ENCODE measurements at regions not wholly inside any gene's neighbourhood (a gene's known extent, or its start where the extent isn't known, plus 50 kb on each side); places are given as distances from the start of the nearest gene placed in this dataset.
"Not testable (repeated sequence)": the region's sequence is repeated elsewhere in the genome, so short reads cannot be mapped to it uniquely, and the experiment has no call there.

- DNase-seq (ENCODE audit: low spot score): no peak
Observed at GRCh38 chr7:91356915-91357314, 92.7 kb downstream of the FZD1 start.

GRCh38 chr7:91357379-91357778, 93.1 kb downstream of the FZD1 start:
- DNase-seq (ENCODE audit: low spot score): no peak

GRCh38 chr7:91357901-91358300, 93.7 kb downstream of the FZD1 start:
- DNase-seq (ENCODE audit: low spot score): no peak

- no peak for DNase-seq (ENCODE audit: low spot score)
Observed at GRCh38 chr7:91358303-91358702, 94.1 kb downstream of the FZD1 start.

GRCh38 chr7:91365097-91365496, 100.9 kb downstream of the FZD1 start:
- not testable (repeated sequence) for DNase-seq (ENCODE audit: low spot score)

GRCh38 chr7:91366091-91366490, 101.9 kb downstream of the FZD1 start:
- no peak for DNase-seq (ENCODE audit: low spot score)

GRCh38 chr7:91367812-91368578, 103.8 kb downstream of the FZD1 start:
- no peak for DNase-seq (ENCODE audit: low spot score)

GRCh38 chr7:91372323-91372722, 108.1 kb downstream of the FZD1 start:
- no peak for DNase-seq (ENCODE audit: low spot score)

GRCh38 chr7:91373111-91373800, 109.0 kb downstream of the FZD1 start:
- DNase-seq (ENCODE audit: low spot score): no peak

GRCh38 chr7:91374321-91374989, 110.2 kb downstream of the FZD1 start:
- DNase-seq (ENCODE audit: low spot score): no peak

GRCh38 chr7:91375378-91375777, 111.1 kb downstream of the FZD1 start:
- no peak for DNase-seq (ENCODE audit: low spot score)

GRCh38 chr7:91378131-91378530, 113.9 kb downstream of the FZD1 start:
- DNase-seq (ENCODE audit: low spot score): no peak

GRCh38 chr7:91379236-91379635, 115.0 kb downstream of the FZD1 start:
- no peak for DNase-seq (ENCODE audit: low spot score)

GRCh38 chr7:91379991-91380390, 115.8 kb downstream of the FZD1 start:
- no peak for DNase-seq (ENCODE audit: low spot score)

GRCh38 chr7:91383053-91383904, 119.0 kb downstream of the FZD1 start:
- no peak for DNase-seq (ENCODE audit: low spot score)

GRCh38 chr7:91383905-91384274, 119.7 kb downstream of the FZD1 start:
- DNase-seq (ENCODE audit: low spot score): no peak

- DNase-seq (ENCODE audit: low spot score): not testable (repeated sequence)
Observed at GRCh38 chr7:91394757-91395156, 130.5 kb downstream of the FZD1 start.

- DNase-seq (ENCODE audit: low spot score): peak; percentile 49
Observed at GRCh38 chr7:91395313-91395712, 131.1 kb downstream of the FZD1 start.

GRCh38 chr7:91397096-91397495, 132.9 kb downstream of the FZD1 start:
- DNase-seq (ENCODE audit: low spot score): no peak

- no peak for DNase-seq (ENCODE audit: low spot score)
Observed at GRCh38 chr7:91397612-91398011, 133.4 kb downstream of the FZD1 start.

GRCh38 chr7:91398341-91398740, 134.1 kb downstream of the FZD1 start:
- DNase-seq (ENCODE audit: low spot score): no peak

GRCh38 chr7:91405092-91405788, 141.0 kb downstream of the FZD1 start:
- no peak for DNase-seq (ENCODE audit: low spot score)
